HG02852 (cell line): ENCODE measurements at regions not wholly inside any gene's neighbourhood (a gene's known extent, or its start where the extent isn't known, plus 50 kb on each side); places are given as distances from the start of the nearest gene placed in this dataset.

Experiments
- ATAC-seq: cut with Tn5 transposase; IDR thresholded peaks from one replicate; pipeline ENCODE4 v1.9.1; 2021; ENCODE audit warnings: mild to moderate bottlenecking, moderate library complexity; ENCODE audit not compliant: unreplicated experiment

- no peak for ATAC-seq
These were observed 110.2 kb upstream of the ISL1 start for GRCh38 chr5:51273021-51273420.

GRCh38 chr5:51273871-51274270 lies 109.4 kb upstream of the ISL1 start:
- ATAC-seq = no peak

GRCh38 chr5:51275428-51275827 lies 107.8 kb upstream of the ISL1 start:
- no peak for ATAC-seq

GRCh38 chr5:51276250-51276649 lies 107.0 kb upstream of the ISL1 start:
- ATAC-seq = no peak

GRCh38 chr5:51278539-51278938 lies 104.7 kb upstream of the ISL1 start:
- ATAC-seq = no peak

GRCh38 chr5:51279983-51280706 lies 103.1 kb upstream of the ISL1 start:
- ATAC-seq = no peak

GRCh38 chr5:51286046-51286445 lies 97.2 kb upstream of the ISL1 start:
- no peak for ATAC-seq

GRCh38 chr5:51302343-51302742 lies 80.9 kb upstream of the ISL1 start:
- no peak for ATAC-seq

GRCh38 chr5:51326844-51327243 lies 56.4 kb upstream of the ISL1 start:
- ATAC-seq = no peak
